ENCODE measurements at regions not wholly inside any gene's neighbourhood (a gene's known extent, or its start where the extent isn't known, plus 50 kb on each side); places are given as distances from the start of the nearest gene placed in this dataset.

DNA sequence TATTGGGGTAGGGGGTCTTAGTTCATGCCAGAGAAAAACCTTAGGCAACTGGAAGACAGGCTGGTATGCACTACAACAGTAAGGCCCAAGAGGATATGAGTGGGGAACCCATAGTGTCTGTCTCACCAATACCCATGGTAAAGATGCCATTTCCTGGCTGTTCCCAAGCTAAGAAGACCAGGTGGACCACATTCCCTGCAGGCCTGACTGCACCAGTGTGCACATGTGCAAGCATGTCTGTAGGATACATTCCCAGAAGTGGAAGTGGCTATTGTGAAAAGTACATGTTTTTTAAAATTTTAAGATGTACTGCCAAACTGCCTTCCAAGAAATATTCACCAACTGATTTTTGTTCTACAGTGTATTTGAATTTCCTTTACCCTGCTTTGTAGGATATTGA, 207.3 kb upstream of the CTNNB1 start:
- no peak for DNase-seq (ENCODE audit: low read depth)

- no peak for DNase-seq (ENCODE audit: low read depth)
These were observed 204.7 kb upstream of the CTNNB1 start for GRCh38 chr3:40994611-40995010.

DNA sequence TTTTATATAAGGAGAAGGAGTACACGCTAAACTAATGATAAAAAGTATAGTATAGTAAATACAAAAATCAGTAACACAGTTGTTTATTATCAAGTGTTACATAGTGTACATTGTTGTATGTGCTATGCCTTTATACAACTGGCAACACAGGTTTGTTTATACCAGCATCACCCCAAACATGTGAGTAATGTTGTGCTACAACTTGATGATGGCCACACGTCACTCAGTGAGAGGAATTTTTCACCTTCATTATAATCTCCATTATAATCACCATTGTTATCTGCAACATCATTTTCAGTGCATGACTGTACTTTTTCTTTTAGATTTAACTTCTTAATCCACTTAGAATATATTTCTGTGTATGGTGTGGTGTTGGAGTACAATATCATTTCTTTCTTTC, 204.0 kb upstream of the CTNNB1 start:
- no peak for DNase-seq (ENCODE audit: low read depth)

DNA sequence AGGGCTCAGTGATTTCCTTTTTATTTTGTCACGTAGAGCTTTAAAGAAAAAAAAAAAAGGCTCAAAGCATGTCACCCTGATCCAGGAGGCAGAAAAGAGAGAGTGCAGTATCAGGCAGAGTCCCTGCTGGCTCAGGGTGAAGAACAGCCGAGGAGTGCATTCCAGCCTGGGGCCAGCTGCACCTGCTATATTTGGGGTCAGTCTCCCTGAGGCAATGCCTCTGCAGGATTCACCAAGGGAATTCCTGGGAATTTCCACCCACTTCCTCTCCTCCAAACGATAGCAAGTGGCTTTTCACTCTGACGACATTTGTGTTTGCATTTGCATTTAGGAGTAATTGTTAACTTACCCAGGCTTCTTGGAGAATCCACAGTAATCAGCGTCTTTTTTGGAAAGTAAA, 202.9 kb upstream of the CTNNB1 start:
- no peak for DNase-seq (ENCODE audit: low read depth)

GRCh38 chr3:40996827-40997710, 202.2 kb upstream of the CTNNB1 start:
- DNase-seq (ENCODE audit: low read depth), result peak; percentile 6

GRCh38 chr3:40997711-40998519, 201.4 kb upstream of the CTNNB1 start:
- no peak for DNase-seq (ENCODE audit: low read depth)

DNA sequence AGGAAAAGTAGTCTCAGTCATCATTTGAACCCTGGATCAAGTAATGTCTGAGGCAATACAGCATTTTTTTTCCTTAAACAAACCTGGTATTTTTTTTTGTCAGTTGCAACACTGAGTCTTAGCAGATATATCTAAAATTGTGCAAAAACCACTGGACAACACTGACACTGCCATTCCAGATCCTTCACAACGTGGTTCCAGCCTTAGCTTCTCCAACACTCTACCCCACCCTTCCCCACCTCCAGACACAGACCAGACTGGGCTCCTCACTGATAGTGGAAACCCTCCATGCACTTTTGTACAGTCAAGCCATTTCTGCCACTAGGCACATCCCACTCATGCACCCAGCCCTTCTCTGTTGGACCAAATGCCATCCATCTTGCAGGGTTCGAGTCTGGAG, 199.6 kb upstream of the CTNNB1 start:
- no peak for DNase-seq (ENCODE audit: low read depth)

DNA sequence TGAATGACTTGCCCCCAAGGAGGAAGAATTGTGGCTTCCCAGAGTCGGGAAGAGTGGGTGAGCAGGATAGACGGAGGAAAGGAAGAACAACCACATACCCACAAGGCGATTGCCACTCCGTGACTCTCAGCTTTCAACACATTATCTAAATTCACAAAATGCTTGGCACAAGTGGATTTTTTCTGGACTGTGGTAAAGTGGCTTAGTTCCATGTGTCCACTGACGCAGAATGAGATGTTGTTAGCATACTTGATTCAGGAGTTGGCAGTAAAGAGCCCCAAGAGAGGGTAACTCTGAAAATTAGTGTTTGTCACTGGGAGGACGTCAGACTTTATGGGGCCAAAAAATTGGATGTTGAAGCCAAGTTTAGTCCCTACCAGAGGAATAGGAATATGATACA, 198.8 kb upstream of the CTNNB1 start:
- DNase-seq (ENCODE audit: low read depth), result peak; percentile 24

- DNase-seq (ENCODE audit: low read depth), result no peak
These were observed 197.7 kb upstream of the CTNNB1 start for GRCh38 chr3:41001556-41001955.

- no peak for DNase-seq (ENCODE audit: low read depth)
These were observed 197.2 kb upstream of the CTNNB1 start for GRCh38 chr3:41002104-41002503.

DNA sequence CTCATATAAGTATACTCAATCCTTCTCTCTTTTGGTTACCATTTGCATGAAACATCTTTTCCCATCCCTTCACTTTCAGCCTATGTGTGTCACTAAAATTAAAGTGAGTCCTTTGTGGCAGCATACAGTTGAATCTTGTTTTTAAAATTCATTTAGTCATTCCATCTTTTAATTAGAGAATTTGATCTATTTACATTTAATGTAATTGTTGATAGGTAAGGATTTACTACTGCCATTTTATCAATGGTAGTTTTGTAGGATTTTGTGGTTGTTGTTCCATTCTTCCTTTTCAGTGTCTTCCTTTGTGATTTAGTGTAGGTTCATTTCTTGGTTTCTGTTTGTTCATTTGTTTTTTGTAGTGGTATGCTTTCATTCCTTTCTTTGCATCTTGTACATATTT, 191.9 kb upstream of the CTNNB1 start:
- DNase-seq (ENCODE audit: low read depth), result no peak

DNA sequence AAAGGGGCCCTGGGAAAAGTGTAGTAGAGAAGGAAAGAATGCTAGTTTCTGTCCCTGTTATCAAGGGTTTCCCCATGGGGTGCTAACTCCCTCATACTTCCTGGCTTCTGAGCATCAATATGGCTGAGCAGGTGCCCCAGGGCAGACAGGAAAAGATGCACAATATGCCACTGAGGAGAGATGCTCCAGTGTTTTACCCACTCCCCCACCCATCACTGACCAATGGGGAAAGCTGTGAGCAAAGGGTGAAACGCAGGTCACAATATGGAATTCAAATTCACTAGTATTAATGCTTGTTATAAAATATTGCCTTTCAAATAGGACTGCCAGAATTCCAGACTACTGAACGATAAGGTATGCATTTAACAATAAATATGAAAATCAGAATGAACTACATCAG, 187.5 kb upstream of the CTNNB1 start:
- no peak for DNase-seq (ENCODE audit: low read depth)

GRCh38 chr3:41018855-41019254, 180.4 kb upstream of the CTNNB1 start:
- no peak for DNase-seq (ENCODE audit: low read depth)

- DNase-seq (ENCODE audit: low read depth), result no peak
These were observed 175.1 kb upstream of the CTNNB1 start for GRCh38 chr3:41024031-41024836.

DNA sequence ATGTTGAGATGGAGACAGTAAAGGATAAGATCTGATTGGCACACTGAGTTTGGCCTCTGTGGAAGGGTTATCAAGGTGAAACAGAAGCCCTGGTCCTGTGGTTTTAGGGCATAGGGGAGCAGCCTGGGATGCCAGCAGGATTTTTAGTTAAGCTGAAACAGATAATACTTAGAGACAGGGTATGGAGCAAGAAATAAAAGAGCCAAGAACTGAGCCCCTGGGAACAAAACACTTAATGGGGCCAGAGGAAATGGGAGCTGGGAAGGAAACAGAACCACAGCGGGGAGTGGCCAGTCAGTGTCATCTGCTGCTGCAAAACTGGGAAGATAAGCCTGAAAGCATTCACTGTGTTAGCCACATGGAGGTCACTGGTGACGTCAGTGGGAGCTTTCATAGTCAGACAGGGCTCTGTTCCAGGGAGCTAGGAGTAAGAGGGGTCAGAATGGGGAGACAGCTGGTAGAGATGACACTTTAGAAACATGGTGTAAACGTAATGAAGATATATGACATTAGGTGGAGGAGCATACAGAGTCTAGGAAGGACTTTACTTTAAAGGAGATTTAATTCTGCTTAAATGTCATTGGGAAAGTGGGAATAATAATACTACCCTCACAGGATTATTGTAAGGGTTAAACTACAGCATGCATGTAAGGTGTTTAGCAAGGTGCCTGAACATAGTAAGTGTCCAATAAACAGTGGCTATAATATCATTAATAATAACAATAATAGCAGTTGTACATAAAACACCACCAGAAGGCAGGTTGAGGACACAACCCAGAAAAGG, 172.7 kb upstream of the CTNNB1 start:
- peak; percentile 70 for DNase-seq (ENCODE audit: low read depth)

DNA sequence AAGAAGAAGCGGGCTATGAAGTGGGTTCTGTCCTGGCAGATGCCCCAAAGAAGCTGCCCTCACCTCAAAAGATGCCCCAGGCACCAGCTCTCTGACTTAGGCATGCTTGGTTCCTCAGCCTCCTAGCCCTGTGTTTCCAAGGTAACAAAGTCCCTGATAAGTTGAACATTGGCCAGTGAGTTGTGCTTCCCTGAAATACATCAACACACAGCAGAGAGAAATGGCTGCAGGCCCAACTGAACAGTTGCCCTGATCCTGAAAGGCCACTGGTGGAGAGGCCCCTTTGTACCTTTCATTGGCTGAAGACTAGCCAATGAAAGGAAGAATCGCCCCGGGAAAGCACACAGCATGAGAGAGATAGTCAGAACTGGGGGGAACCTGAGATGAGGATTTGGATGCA, 169.9 kb upstream of the CTNNB1 start:
- no peak for DNase-seq (ENCODE audit: low read depth)

GRCh38 chr3:41030220-41030619, 169.1 kb upstream of the CTNNB1 start:
- no peak for DNase-seq (ENCODE audit: low read depth)

GRCh38 chr3:41031401-41031800, 167.9 kb upstream of the CTNNB1 start:
- DNase-seq (ENCODE audit: low read depth), result no peak

DNA sequence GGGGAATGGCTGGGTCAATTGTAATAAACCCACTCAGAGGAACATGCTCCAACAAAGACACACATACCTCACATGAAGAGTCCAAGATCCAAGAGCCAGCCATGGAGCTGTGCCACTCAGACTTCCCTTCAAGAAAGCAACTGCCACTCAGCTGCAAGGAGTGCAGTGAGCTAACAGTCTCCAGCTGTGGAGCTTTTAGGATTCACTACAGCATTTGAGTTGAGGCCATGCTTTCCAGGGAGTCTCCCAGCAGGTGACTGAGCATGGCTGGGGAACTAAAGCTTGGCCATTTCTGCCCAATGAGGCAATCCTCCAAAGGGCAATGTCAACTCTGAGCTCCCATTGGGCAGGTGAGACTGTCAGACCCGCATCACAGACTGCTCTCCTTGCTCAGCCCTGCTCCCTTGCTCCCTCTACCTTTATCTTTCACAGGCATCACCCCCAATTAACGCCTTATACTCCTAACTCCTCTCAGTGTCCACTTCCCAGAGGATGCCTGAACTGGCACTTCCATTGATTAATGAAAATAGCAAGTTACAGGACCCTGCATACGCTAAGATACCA, 165.3 kb upstream of the CTNNB1 start:
- DNase-seq (ENCODE audit: low read depth), result no peak

- DNase-seq (ENCODE audit: low read depth), result no peak
These were observed 163.8 kb upstream of the CTNNB1 start for GRCh38 chr3:41035456-41036022.
